Kidney epithelial cell (primary cell): ENCODE measurements at regions not wholly inside any gene's neighbourhood (a gene's known extent, or its start where the extent isn't known, plus 50 kb on each side); places are given as distances from the start of the nearest gene placed in this dataset.

Experiments used
- DNase-seq: peaks from one replicate; pipeline ENCODE4 v3.0.0-alpha.2; 2010; ENCODE audit warnings: low read depth
- H3K27me3 ChIP-seq: 2 replicates; pipeline ENCODE4 v1.6.0; 2011; ENCODE audit warnings: low read length; ENCODE audit not compliant: control insufficient read depth, insufficient read depth
- H3K36me3 ChIP-seq: 2 replicates; pipeline ENCODE4 v1.5.1; 2011; ENCODE audit warnings: low read length; ENCODE audit not compliant: control insufficient read depth, insufficient read depth
- H3K4me3 ChIP-seq: 2 replicates; pipeline ENCODE4 v1.5.1; 2011; ENCODE audit warnings: low read depth, mild to moderate bottlenecking, control low read depth, low read length
- CTCF ChIP-seq: IDR thresholded peaks from 2 replicates; pipeline ENCODE4 v1.5.1; 2011; ENCODE audit warnings: mild to moderate bottlenecking, moderate library complexity, low read length, control low read depth, inconsistent platforms; ENCODE audit not compliant: insufficient read depth, poor library complexity, severe bottlenecking

GRCh38 chr2:107627164-107627563 lies 199.5 kb upstream of the RGPD4 start:
- no peak for DNase-seq
- H3K4me3 ChIP-seq = no peak overlapping the region
- no peak for TF ChIP-seq CTCF
- no peaks in the 10 kb centered on the region for H3K27me3 ChIP-seq
- H3K36me3 ChIP-seq = no peaks in the 10 kb centered on the region

- Histone ChIP-seq H3K4me3 (no peak overlapping the region), H3K36me3 (no peaks in the 10 kb centered on the region), H3K27me3 (no peaks in the 10 kb centered on the region)
- TF ChIP-seq CTCF = no peak
- DNase-seq = no peak
These were observed 198.8 kb upstream of the RGPD4 start for GRCh38 chr2:107627926-107628325.

GRCh38 chr2:107633580-107634147 lies 193.0 kb upstream of the RGPD4 start:
- DNase-seq = peak; percentile 45
- Histone ChIP-seq H3K4me3 (no peak overlapping the region), H3K27me3 (no peaks in the 10 kb centered on the region), H3K36me3 (no peaks in the 10 kb centered on the region)
- TF ChIP-seq CTCF = no peak

GRCh38 chr2:107634172-107634571 lies 192.5 kb upstream of the RGPD4 start:
- no peak for DNase-seq
- TF ChIP-seq CTCF = no peak
- Histone ChIP-seq H3K36me3 (no peaks in the 10 kb centered on the region), H3K4me3 (no peak overlapping the region), H3K27me3 (no peaks in the 10 kb centered on the region)

- Histone ChIP-seq H3K36me3 (no peaks in the 10 kb centered on the region), H3K27me3 (no peaks in the 10 kb centered on the region), H3K4me3 (no peak overlapping the region)
- TF ChIP-seq CTCF = no peak
- peak; percentile 39 for DNase-seq
These were observed 190.8 kb upstream of the RGPD4 start for GRCh38 chr2:107635883-107636282.

GRCh38 chr2:107645586-107645985 lies 181.1 kb upstream of the RGPD4 start:
- no peak overlapping the region for H3K4me3 ChIP-seq
- TF ChIP-seq CTCF = no peak
- DNase-seq = no peak
- H3K36me3 ChIP-seq = no peaks in the 10 kb centered on the region
- H3K27me3 ChIP-seq = no peaks in the 10 kb centered on the region
